SK-N-SH (cell line): ENCODE measurements at regions not wholly inside any gene's neighbourhood (a gene's known extent, or its start where the extent isn't known, plus 50 kb on each side); places are given as distances from the start of the nearest gene placed in this dataset.

Source experiments
- CTCF ChIA-PET: fragments of 300-600, 350-600 bp; formaldehyde crosslinking; extraction: SDS; loops from one replicate; lab custom pipeline; 2021; lab: Yijun Ruan, JAX
- POLR2A ChIA-PET: fragments of 350-600 bp; sonication (Branson Sonifier 250); formaldehyde crosslinking; extraction: SDS; loops from one replicate; lab custom pipeline; 2020; ENCODE audit warnings: antibody characterized with exemption, inconsistent platforms; lab: Yijun Ruan, JAX
- DNase-seq: peaks from one replicate; pipeline ENCODE4 v3.0.0; 2012
- H2AFZ ChIP-seq: fragments of 200-600 bp; sonication (generic); 2 replicates; pipeline ENCODE4 v1.8.1; 2016; ENCODE audit warnings: antibody characterized with exemption, mild to moderate bottlenecking, low read depth
- H3F3A ChIP-seq: fragments of 200-600 bp; sonication (generic); replicated peaks from 2 replicates; pipeline ENCODE3; 2016; ENCODE audit warnings: antibody characterized with exemption, mild to moderate bottlenecking; ENCODE audit not compliant: insufficient read depth
- H3K27ac ChIP-seq, 2 experiments: fragments of 200-500 bp in 1 of 2; fragments of 200-600 bp in 1 of 2; sonication (Bioruptor generic) in 1 of 2; sonication (generic), shearing (Covaris generic) in 1 of 2; 2 replicates each; pipeline versions ENCODE4 v1.5.1 to v1.6.1; 2014 to 2016; ENCODE audit warnings: low read depth in 2 of 2, inconsistent platforms in 1 of 2, low read length in 1 of 2, mild to moderate bottlenecking in 1 of 2, mixed read lengths in 1 of 2
- H3K27me3 ChIP-seq: fragments of 200-600 bp; sonication (generic), shearing (Covaris generic); 2 replicates; pipeline ENCODE4 v1.6.1; 2016; ENCODE audit warnings: mixed run types; ENCODE audit not compliant: insufficient read depth
- H3K36me3 ChIP-seq, 2 experiments: fragments of 200-500 bp in 1 of 2; fragments of 200-600 bp in 1 of 2; sonication (Bioruptor generic) in 1 of 2; sonication (generic) in 1 of 2; replicated peaks in 1 of 2; 2 replicates each; pipeline versions ENCODE3 to v1.5.1; 2014 to 2016; ENCODE audit warnings: low read length in 1 of 2, mild to moderate bottlenecking in 1 of 2; ENCODE audit not compliant: insufficient read depth in 2 of 2, control insufficient read depth in 1 of 2
- H3K4me1 ChIP-seq, 2 experiments: fragments of 200-500 bp in 1 of 2; fragments of 200-600 bp in 1 of 2; sonication (Bioruptor generic) in 1 of 2; sonication (generic), shearing (Covaris generic) in 1 of 2; 2 replicates each; pipeline versions ENCODE4 v1.5.1 to v1.6.1; 2014 to 2016; ENCODE audit warnings: low read depth in 1 of 2, low read length in 1 of 2, mixed run types in 1 of 2; ENCODE audit not compliant: insufficient read depth in 2 of 2, control insufficient read depth in 1 of 2
- H3K4me2 ChIP-seq: fragments of 200-600 bp; sonication (generic), shearing (Covaris generic); 2 replicates; pipeline ENCODE4 v1.6.1; 2017; ENCODE audit warnings: mixed run types
- H3K4me3 ChIP-seq, 2 experiments: fragments of 200-500 bp in 1 of 2; fragments of 200-600 bp in 1 of 2; sonication (Bioruptor generic) in 1 of 2; sonication (generic), shearing (Covaris generic) in 1 of 2; 2 replicates each; pipeline versions ENCODE4 v1.5.1 to v1.8.1; 2014 to 2016; ENCODE audit warnings: low read depth in 2 of 2, inconsistent platforms in 1 of 2, low read length in 1 of 2, mild to moderate bottlenecking in 1 of 2, mixed read lengths in 1 of 2, moderate library complexity in 1 of 2
- H3K79me2 ChIP-seq: fragments of 200-600 bp; sonication (generic); 2 replicates; pipeline ENCODE4 v1.8.1; 2017; ENCODE audit warnings: mild to moderate bottlenecking; ENCODE audit not compliant: insufficient read depth
- H3K9ac ChIP-seq: fragments of 200-600 bp; sonication (generic); 2 replicates; pipeline ENCODE4 v1.6.1; 2017; ENCODE audit warnings: mixed run types
- H3K9me2 ChIP-seq: fragments of 200-600 bp; sonication (generic); 2 replicates; pipeline ENCODE4 v1.6.1; 2017; ENCODE audit warnings: mixed run types
- H3K9me3 ChIP-seq: fragments of 200-600 bp; sonication (generic); 2 replicates; pipeline ENCODE4 v1.6.1; 2017; ENCODE audit warnings: mixed run types, mild to moderate bottlenecking, moderate library complexity
- H4K20me1 ChIP-seq: fragments of 200-600 bp; sonication (generic); 2 replicates; pipeline ENCODE4 v1.6.1; 2017; ENCODE audit warnings: mild to moderate bottlenecking, mixed run types; ENCODE audit not compliant: insufficient read depth
- CHD2 ChIP-seq: fragments of 150-350 bp; IDR thresholded peaks from 2 replicates; pipeline ENCODE4 v1.6.1; 2018; ENCODE audit warnings: low read length; ENCODE audit not compliant: partially characterized antibody
- CTCF ChIP-seq: fragments of 200-600 bp; sonication (generic); IDR thresholded peaks from 2 replicates; pipeline ENCODE4 v1.6.1; 2017; ENCODE audit warnings: antibody characterized with exemption, mild to moderate bottlenecking, moderate library complexity
- ELF1 ChIP-seq: IDR thresholded peaks from 2 replicates; pipeline ENCODE4 v1.4.0; 2012
- FOSL2 ChIP-seq: IDR thresholded peaks from 2 replicates; pipeline ENCODE4 v1.4.0; 2012; ENCODE audit warnings: low read depth, mild to moderate bottlenecking, moderate library complexity, borderline replicate concordance
- GABPA ChIP-seq: IDR thresholded peaks from 2 replicates; pipeline ENCODE4 v1.4.0; 2012; ENCODE audit warnings: low read depth, mild to moderate bottlenecking
- GATA2 ChIP-seq: sonication (generic); formaldehyde crosslinking; IDR thresholded peaks from 2 replicates; pipeline ENCODE4 v1.5.0; 2020; ENCODE audit warnings: mild to moderate bottlenecking, missing genetic modification reagents
- JUND ChIP-seq: IDR thresholded peaks from 2 replicates; pipeline ENCODE4 v1.4.0; 2012
- MAX ChIP-seq: IDR thresholded peaks from 2 replicates; pipeline ENCODE4 v1.4.0; 2012; ENCODE audit warnings: low read depth
- NFIC ChIP-seq: IDR thresholded peaks from 2 replicates; pipeline ENCODE4 v1.4.0; 2012; ENCODE audit warnings: borderline replicate concordance
- NRF1 ChIP-seq: IDR thresholded peaks from 2 replicates; pipeline ENCODE4 v1.6.1; 2012; ENCODE audit warnings: low read depth, mild to moderate bottlenecking, low read length
- PBX3 ChIP-seq: IDR thresholded peaks from 2 replicates; pipeline ENCODE4; 2012
- POLR2AphosphoS5 ChIP-seq: IDR thresholded peaks from 2 replicates; pipeline ENCODE4 v1.6.1; 2012; ENCODE audit warnings: low read depth, low read length
- RFX5 ChIP-seq: IDR thresholded peaks from 2 replicates; pipeline ENCODE4 v1.6.1; 2012; ENCODE audit warnings: mild to moderate bottlenecking, improper control_type of control experiment, low read length
- SMC3 ChIP-seq: IDR thresholded peaks from 2 replicates; pipeline ENCODE4 v1.6.1; 2012; ENCODE audit warnings: low read depth, low read length, improper control_type of control experiment
- TAF1 ChIP-seq: IDR thresholded peaks from 2 replicates; pipeline ENCODE4 v1.6.1; 2012; ENCODE audit warnings: low read depth, mild to moderate bottlenecking, low read length, moderate library complexity, borderline replicate concordance
- TCF12 ChIP-seq: IDR thresholded peaks from 2 replicates; pipeline ENCODE4 v1.4.0; 2012
- YY1 ChIP-seq: IDR thresholded peaks from 2 replicates; pipeline ENCODE4 v1.4.0; 2012; ENCODE audit warnings: low read depth, mild to moderate bottlenecking
- WGBS: methylation state at CpG from one replicate; pipeline ENCODE4 v1.1.6; 2017; ENCODE audit warnings: low lambda C conversion rate; 5-methylcytosine and 5-hydroxymethylcytosine counted together
- TF ChIP-seq, protein P1 (sequence below): IDR thresholded peaks from 2 replicates; pipeline ENCODE4 v1.4.0; 2012; ENCODE audit warnings: low read depth, borderline replicate concordance
- TF ChIP-seq, protein P2 (sequence below): IDR thresholded peaks from 2 replicates; pipeline ENCODE4 v1.4.0; 2012; ENCODE audit warnings: low read depth, borderline replicate concordance
- TF ChIP-seq, protein P3 (sequence below): fragments of 150-350 bp; IDR thresholded peaks from 2 replicates; pipeline ENCODE4 v1.6.1; 2017; ENCODE audit warnings: antibody characterized with exemption, low read length, low read depth, borderline replicate concordance

GRCh38 chr5:36366883-36367282 is 65.2 kb upstream of the RANBP3L start:
- Histone ChIP-seq H3K9me2 (no peaks in the 10 kb centered on the region), H3K9me3 (no peaks in the 10 kb centered on the region), H3K4me3 (no peak overlapping the region), H3K36me3 (no peaks in the 10 kb centered on the region), H3K27me3 (no peaks in the 10 kb centered on the region), H3K4me2 (no peak overlapping the region), H3K27ac (no peak overlapping the region), H4K20me1 (no peaks in the 10 kb centered on the region), H2AFZ (no peak overlapping the region), H3K79me2 (no peaks in the 10 kb centered on the region), H3K4me1 (no peaks in the 10 kb centered on the region), H3K9ac (no peak overlapping the region), H3F3A (no peaks in the 10 kb centered on the region)
- no peak for DNase-seq
- ChIA-PET CTCF (interaction anchor here (0.7 kb wide), 1 partner anchor 9 kb away, joined by 3 read pairs; no protein-coding TSS in a partner anchor), POLR2A (no interaction called here)
- no peak for TF ChIP-seq TAF1
- TF ChIP-seq, protein P1, sequence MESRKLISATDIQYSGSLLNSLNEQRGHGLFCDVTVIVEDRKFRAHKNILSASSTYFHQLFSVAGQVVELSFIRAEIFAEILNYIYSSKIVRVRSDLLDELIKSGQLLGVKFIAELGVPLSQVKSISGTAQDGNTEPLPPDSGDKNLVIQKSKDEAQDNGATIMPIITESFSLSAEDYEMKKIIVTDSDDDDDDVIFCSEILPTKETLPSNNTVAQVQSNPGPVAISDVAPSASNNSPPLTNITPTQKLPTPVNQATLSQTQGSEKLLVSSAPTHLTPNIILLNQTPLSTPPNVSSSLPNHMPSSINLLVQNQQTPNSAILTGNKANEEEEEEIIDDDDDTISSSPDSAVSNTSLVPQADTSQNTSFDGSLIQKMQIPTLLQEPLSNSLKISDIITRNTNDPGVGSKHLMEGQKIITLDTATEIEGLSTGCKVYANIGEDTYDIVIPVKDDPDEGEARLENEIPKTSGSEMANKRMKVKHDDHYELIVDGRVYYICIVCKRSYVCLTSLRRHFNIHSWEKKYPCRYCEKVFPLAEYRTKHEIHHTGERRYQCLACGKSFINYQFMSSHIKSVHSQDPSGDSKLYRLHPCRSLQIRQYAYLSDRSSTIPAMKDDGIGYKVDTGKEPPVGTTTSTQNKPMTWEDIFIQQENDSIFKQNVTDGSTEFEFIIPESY, result no peak
- no peak for TF ChIP-seq CTCF
- no peak for TF ChIP-seq TCF12
- TF ChIP-seq GABPA, result no peak
- no peak for TF ChIP-seq POLR2AphosphoS5
- TF ChIP-seq, protein P2, sequence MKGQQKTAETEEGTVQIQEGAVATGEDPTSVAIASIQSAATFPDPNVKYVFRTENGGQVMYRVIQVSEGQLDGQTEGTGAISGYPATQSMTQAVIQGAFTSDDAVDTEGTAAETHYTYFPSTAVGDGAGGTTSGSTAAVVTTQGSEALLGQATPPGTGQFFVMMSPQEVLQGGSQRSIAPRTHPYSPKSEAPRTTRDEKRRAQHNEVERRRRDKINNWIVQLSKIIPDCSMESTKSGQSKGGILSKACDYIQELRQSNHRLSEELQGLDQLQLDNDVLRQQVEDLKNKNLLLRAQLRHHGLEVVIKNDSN, result no peak
- no peak for TF ChIP-seq ELF1
- TF ChIP-seq CHD2, result no peak
- no peak for TF ChIP-seq PBX3
- no peak for TF ChIP-seq JUND
- no peak for TF ChIP-seq YY1
- TF ChIP-seq MAX, result no peak
- TF ChIP-seq SMC3, result no peak
- no peak for TF ChIP-seq FOSL2
- TF ChIP-seq, protein P3, sequence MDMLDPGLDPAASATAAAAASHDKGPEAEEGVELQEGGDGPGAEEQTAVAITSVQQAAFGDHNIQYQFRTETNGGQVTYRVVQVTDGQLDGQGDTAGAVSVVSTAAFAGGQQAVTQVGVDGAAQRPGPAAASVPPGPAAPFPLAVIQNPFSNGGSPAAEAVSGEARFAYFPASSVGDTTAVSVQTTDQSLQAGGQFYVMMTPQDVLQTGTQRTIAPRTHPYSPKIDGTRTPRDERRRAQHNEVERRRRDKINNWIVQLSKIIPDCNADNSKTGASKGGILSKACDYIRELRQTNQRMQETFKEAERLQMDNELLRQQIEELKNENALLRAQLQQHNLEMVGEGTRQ, result no peak
- no peak for TF ChIP-seq NFIC
- TF ChIP-seq GATA2 (CRISPR knock-in tag), result no peak
- no peak for TF ChIP-seq RFX5
- TF ChIP-seq NRF1, result no peak
- 52% methylated on average over 1 of the region's 1 CpG for WGBS
